PFSK-1 (cell line): ENCODE measurements at regions not wholly inside any gene's neighbourhood (a gene's known extent, or its start where the extent isn't known, plus 50 kb on each side); places are given as distances from the start of the nearest gene placed in this dataset.

Source experiments
- FOXP2 ChIP-seq: optimal IDR thresholded peaks from 2 replicates; pipeline ENCODE3; 2011; ENCODE audit warnings: borderline replicate concordance, control low read depth, inconsistent platforms; ENCODE audit not compliant: insufficient read depth; ENCODE audit errors: extremely low read length, extremely low read depth
- POLR2AphosphoS5 ChIP-seq: IDR thresholded peaks from 2 replicates; pipeline ENCODE4 v1.6.1; 2012; ENCODE audit warnings: low read depth, mild to moderate bottlenecking, control low read depth, low read length, moderate library complexity
- REST ChIP-seq, 2 experiments: IDR thresholded peaks; 2 replicates each; pipeline versions ENCODE4 v1.6.1 to v1.8.0; 2011 to 2012; ENCODE audit warnings: low read depth in 2 of 2, low read length in 2 of 2, control low read depth in 1 of 2, inconsistent platforms in 1 of 2, mild to moderate bottlenecking in 1 of 2, moderate library complexity in 1 of 2; ENCODE audit not compliant: insufficient read depth in 1 of 2
- SIN3A ChIP-seq: IDR thresholded peaks from 2 replicates; pipeline ENCODE4 v1.6.1; 2012; ENCODE audit warnings: mild to moderate bottlenecking, low read length, moderate library complexity, borderline replicate concordance; ENCODE audit not compliant: insufficient read depth
- TAF1 ChIP-seq: IDR thresholded peaks from 2 replicates; pipeline ENCODE4 v1.6.1; 2012; ENCODE audit warnings: low read length, control low read depth, borderline replicate concordance; ENCODE audit not compliant: insufficient read depth

GRCh38 chr3:10666621-10667020, 149.4 kb upstream of the SLC6A11 start:
- TF ChIP-seq POLR2AphosphoS5 = no peak
- TF ChIP-seq REST (IDR thresholded peaks at IDR 0.05; ENCODE audit: insufficient read depth in 1 of 2, low read depth in 2 of 2, low read length in 2 of 2) = no peak
- no peak for TF ChIP-seq TAF1
- TF ChIP-seq FOXP2 = no peak
- no peak for TF ChIP-seq SIN3A

GRCh38 chr3:10667269-10667668, 148.8 kb upstream of the SLC6A11 start:
- TF ChIP-seq FOXP2 (no peak), POLR2AphosphoS5 (no peak), SIN3A (no peak), TAF1 (no peak), REST (IDR thresholded peaks at IDR 0.05; ENCODE audit: insufficient read depth in 1 of 2, low read depth in 2 of 2, low read length in 2 of 2) (no peak)

- TF ChIP-seq SIN3A (no peak), POLR2AphosphoS5 (no peak), FOXP2 (no peak), REST (IDR thresholded peaks at IDR 0.05; ENCODE audit: insufficient read depth in 1 of 2, low read depth in 2 of 2, low read length in 2 of 2) (no peak), TAF1 (no peak)
Observed at GRCh38 chr3:10667901-10668476, 148.0 kb upstream of the SLC6A11 start.

GRCh38 chr3:10669490-10670048, 146.5 kb upstream of the SLC6A11 start:
- no peak for TF ChIP-seq FOXP2
- TF ChIP-seq REST (IDR thresholded peaks at IDR 0.05; ENCODE audit: insufficient read depth in 1 of 2, low read depth in 2 of 2, low read length in 2 of 2) = no peak
- TF ChIP-seq SIN3A = no peak
- TF ChIP-seq TAF1 = no peak
- TF ChIP-seq POLR2AphosphoS5 = no peak
